ES-I3 (cell line): ENCODE measurements at regions not wholly inside any gene's neighbourhood (a gene's known extent, or its start where the extent isn't known, plus 50 kb on each side); places are given as distances from the start of the nearest gene placed in this dataset.
"Not testable (repeated sequence)": the region's sequence is repeated elsewhere in the genome, so short reads cannot be mapped to it uniquely, and the experiment has no call there.

Experiments
- H3K36me3 ChIP-seq: 2 replicates; pipeline ENCODE4 v1.6.1; 2013; ENCODE audit warnings: mild to moderate bottlenecking, low read length, control low read depth, moderate library complexity; ENCODE audit not compliant: insufficient read depth
- H3K4me1 ChIP-seq: 2 replicates; pipeline ENCODE4 v1.6.1; 2013; ENCODE audit warnings: mild to moderate bottlenecking, control low read depth, low read length; ENCODE audit not compliant: insufficient read depth
- H3K9ac ChIP-seq: 2 replicates; pipeline ENCODE4 v1.6.1; 2013; ENCODE audit warnings: low read depth, mild to moderate bottlenecking, low read length, moderate library complexity
- H3K9me3 ChIP-seq: 2 replicates; pipeline ENCODE4 v1.6.1; 2013; ENCODE audit warnings: mild to moderate bottlenecking, low read length, moderate library complexity; ENCODE audit not compliant: control insufficient read depth, insufficient read depth

DNA sequence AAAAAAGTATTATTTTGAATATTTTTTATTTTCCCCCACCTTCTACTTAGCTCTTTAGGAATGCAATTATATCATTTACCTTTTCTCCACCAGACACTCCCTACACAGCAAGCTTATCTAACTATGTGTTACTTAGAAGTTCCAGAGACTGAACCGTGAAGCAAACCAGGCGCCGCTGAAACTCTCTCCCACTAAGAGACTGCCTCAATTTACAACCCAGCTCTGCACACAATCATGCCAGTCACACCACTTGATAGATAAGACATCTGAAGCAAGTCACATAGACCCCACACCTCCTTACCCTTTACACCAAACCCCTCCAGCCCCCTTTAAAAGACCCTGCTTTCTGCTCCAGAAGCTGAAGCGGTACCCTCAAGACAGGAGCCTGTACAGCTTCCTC lies 245.5 kb downstream of the S1PR1 start:
- Histone ChIP-seq H3K9me3 (no peaks in the 10 kb centered on the region), H3K4me1 (peaks cover 3% of the 10 kb centered on the region; the same call in 1 of the 2 replicates), H3K9ac (no peak overlapping the region), H3K36me3 (no peaks in the 10 kb centered on the region)

DNA sequence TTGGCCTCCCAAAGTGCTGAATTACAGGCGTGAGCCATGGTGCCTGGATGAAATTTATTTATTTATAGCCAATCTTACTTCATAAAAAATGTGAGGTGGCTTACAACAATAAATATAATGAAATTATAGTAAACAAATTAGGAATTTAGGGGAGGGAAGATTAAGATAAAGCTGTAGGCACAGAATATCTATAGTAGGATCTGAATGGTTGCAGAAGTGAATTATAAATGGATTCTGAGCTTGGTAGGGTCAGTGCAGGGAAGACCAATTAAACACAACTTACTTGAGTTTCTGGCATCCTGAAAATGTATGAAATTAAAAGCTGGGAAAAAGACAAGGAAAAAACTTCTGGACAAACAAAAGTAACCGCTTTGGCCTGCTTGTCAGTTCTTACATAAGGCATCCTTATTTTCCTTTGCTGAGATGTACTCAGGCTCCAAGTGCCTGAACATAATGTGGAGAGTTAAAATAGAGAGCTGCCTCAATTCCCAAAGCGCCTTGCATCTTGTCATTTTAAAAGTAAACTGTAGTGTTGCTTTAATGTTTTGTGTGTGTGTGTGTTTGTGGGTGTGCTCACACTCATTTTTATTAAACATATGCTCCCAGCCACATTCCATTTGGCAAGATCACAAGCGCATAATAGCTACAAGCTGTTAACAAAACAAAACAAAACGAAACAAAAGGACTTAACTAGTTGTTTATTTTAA lies 247.3 kb downstream of the S1PR1 start:
- Histone ChIP-seq H3K9ac (no peak overlapping the region), H3K4me1 (peaks cover 3% of the 10 kb centered on the region; the same call in 1 of the 2 replicates), H3K9me3 (peaks cover 3% of the 10 kb centered on the region; the same call in 1 of the 2 replicates), H3K36me3 (no peaks in the 10 kb centered on the region)

DNA sequence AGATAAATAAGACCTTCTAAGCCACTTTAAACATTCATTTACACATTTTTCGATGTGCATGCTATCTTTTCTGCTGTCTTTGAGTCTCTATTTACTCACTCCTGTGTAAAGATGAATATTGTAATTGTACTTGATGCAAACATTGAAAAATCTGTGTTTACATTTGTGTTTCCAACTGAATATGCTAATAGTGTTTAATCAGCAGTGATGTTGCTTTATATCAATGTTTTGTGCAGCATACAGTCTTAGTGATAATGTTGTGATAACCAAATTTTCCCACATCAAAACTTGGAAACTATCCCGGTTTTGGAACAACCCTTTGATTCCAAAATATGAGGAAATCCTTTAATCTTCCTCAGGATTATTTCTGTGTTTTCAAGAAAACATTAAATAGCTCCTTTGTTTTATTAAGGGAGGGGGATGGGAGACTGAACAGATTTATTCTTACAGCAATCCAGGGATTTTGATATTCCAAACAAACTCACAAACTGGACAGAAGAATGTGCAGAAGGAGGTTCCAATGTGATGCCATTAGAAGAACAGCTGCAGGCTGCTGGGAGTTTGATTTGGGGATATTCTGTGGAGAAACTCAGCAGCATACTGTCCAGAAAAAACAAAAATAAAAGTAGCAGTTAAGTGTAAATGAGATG lies 248.0 kb downstream of the S1PR1 start:
- Histone ChIP-seq H3K36me3 (no peaks in the 10 kb centered on the region), H3K4me1 (peaks cover 3% of the 10 kb centered on the region; the same call in 1 of the 2 replicates), H3K9ac (no peak overlapping the region), H3K9me3 (peaks cover 5% of the 10 kb centered on the region; the same call in 1 of the 2 replicates)

DNA sequence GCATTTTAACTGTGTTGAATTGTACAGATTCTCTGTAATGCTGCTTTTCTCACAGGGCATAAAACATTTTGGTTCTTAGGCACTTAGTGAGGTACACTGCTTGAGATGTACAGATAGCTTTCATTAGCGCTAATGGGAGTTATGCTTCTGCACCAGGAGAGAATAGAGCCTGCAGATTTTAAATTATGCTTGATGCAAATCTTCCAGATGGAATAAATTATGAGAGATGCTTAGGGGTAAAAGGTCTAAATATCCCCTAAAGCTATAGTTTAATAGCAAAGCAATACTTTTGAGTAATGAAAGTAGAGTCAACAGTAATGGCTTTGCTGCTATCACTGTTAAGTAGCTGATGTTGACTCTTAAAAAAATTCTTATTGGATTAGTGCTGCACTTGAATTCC lies 248.9 kb downstream of the S1PR1 start:
- Histone ChIP-seq H3K36me3 (no peaks in the 10 kb centered on the region), H3K9ac (no peak overlapping the region), H3K9me3 (peaks cover 5% of the 10 kb centered on the region; the same call in 1 of the 2 replicates), H3K4me1 (peaks cover 3% of the 10 kb centered on the region; the same call in 1 of the 2 replicates)

DNA sequence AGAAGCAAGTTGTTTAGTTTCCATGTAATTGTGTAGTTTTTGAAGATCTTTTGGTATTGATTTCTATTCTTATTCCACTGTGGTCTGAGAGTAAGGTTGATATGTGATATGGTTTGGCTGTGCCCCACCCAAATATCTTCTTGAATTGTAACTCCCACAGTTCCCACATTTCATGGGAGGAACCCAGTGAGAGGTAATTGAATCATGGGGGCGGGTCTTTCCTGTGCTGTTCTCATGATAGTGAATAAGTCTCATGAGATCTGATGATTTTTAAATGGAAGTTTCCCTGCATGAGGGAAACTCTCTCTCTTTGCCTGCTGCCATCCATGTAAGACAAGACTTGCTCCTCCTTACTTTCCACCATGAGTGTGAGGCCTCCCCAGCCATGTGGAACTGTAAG lies 255.3 kb downstream of the S1PR1 start:
- H3K36me3 ChIP-seq, H3K4me1 ChIP-seq, H3K9ac ChIP-seq, H3K9me3 ChIP-seq: not testable (repeated sequence)

DNA sequence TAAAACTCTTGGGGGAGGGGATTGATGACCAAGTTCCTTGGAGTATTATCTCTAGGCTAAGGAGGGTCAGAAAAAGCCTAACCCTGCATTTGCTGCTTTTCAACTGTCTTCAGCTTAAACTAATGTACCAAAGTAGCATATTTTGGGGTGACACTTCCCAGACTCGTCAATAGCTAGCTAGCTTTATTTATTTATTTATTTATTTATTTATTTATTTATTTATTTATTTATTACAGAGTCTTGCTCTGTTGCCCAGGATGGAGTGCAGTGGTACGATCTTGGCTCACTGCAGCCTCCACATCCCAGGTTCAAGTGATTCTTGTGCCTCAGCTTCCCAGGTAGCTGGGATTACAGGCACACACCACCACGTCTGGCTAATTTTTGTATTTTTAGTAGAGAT lies 257.1 kb downstream of the S1PR1 start:
- H3K4me1 ChIP-seq, H3K36me3 ChIP-seq, H3K9ac ChIP-seq, H3K9me3 ChIP-seq: not testable (repeated sequence)

GRCh38 chr1:101496109-101496508 lies 259.3 kb downstream of the S1PR1 start:
- H3K4me1 ChIP-seq: no peaks in the 10 kb centered on the region

DNA sequence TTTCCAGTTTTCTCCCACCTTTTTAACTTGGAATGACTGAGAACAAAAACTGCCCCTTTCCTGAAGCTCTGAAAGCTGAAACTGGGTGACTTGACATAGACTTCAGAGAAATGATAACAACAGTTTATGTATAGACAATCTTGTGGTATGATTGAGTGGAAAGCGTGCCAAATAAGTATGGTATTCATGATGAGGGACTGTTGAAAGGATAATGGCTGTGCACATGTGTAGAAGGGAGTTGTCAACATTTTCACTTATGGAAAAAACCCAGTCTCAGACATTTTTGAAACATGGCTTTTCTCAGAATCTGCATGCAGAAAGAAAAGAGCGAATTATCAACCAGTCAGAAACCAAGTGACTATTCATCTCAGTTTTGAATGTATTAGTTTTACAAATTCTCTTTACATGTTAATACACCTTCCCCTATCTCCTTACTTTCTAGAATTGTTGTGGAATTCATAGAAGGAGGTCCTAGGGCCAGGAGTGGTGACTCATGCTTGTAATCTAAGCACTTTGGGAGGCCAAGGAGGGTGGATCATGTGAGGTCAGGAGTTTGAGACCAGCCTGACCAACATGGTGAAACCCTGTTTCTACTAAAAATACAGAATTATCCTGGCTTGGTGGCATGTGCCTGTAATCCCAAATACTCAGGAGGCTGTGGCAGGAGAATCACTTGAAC lies 261.2 kb downstream of the S1PR1 start:
- H3K9ac ChIP-seq: no peak overlapping the region
- no peaks in the 10 kb centered on the region for H3K4me1 ChIP-seq
- H3K36me3 ChIP-seq: no peaks in the 10 kb centered on the region
- H3K9me3 ChIP-seq: no peaks in the 10 kb centered on the region

More at GRCh38 chr1:101496109-101496508, 259.3 kb downstream of the S1PR1 start:
- Histone ChIP-seq H3K9ac (no peak overlapping the region), H3K9me3 (no peaks in the 10 kb centered on the region), H3K36me3 (no peaks in the 10 kb centered on the region)

DNA sequence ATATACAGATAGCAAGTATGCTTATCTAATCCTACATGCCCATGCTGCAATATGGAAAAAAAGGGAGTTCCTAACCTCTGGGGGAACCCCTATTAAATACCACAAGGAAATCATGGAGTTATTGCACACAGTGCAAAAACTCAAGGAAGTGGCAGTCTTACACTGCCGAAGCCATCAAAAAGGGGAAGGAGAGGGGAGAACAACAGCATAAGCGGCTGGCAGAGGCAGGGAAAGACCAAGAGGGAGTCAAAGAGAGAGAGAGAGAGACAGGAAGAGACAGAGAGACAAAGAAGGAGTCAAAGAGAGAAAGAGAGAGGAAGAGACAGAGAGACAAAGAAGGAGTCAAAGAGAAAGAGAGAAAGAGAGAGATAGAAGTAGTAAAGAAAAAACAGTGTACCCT lies 267.3 kb downstream of the S1PR1 start:
- not testable (repeated sequence) for H3K9ac ChIP-seq

GRCh38 chr1:101505240-101505639 lies 268.4 kb downstream of the S1PR1 start:
- not testable (repeated sequence) for H3K36me3 ChIP-seq, H3K4me1 ChIP-seq, H3K9ac ChIP-seq, H3K9me3 ChIP-seq

More for the DNA sequence above, 267.3 kb downstream of the S1PR1 start:
- H3K36me3 ChIP-seq, H3K4me1 ChIP-seq, H3K9me3 ChIP-seq: not testable (repeated sequence)

- Histone ChIP-seq H3K36me3 (no peaks in the 10 kb centered on the region), H3K9me3 (no peaks in the 10 kb centered on the region), H3K4me1 (no peaks in the 10 kb centered on the region), H3K9ac (no peak overlapping the region)
These were observed 269.8 kb downstream of the S1PR1 start for GRCh38 chr1:101506541-101507164.

- no peaks in the 10 kb centered on the region for H3K9me3 ChIP-seq
- no peaks in the 10 kb centered on the region for H3K4me1 ChIP-seq
- H3K36me3 ChIP-seq: no peaks in the 10 kb centered on the region
- no peak overlapping the region for H3K9ac ChIP-seq
These were observed 270.7 kb downstream of the S1PR1 start for GRCh38 chr1:101507547-101507971.

- Histone ChIP-seq H3K9me3 (no peaks in the 10 kb centered on the region), H3K4me1 (no peaks in the 10 kb centered on the region), H3K9ac (no peak overlapping the region), H3K36me3 (no peaks in the 10 kb centered on the region)
These were observed 272.1 kb downstream of the S1PR1 start for GRCh38 chr1:101508913-101509312.

DNA sequence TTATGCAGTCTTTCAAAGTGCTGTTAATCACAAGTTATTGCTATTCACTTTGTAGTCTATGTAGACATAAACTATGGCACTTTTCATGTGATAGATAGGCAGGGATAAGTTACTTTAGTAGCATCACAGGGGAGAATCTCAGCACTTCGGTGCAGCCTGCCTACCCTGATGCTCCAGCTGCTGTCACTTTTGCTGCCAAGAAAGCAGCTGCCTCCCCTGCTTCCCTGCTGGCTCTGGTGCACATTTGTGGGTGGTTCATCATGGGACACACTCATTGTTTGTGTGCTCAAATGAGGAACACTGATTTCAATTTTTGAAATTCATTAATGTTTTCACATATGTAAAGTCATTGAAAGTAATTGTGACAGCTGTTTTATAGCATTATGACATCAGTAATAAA lies 272.6 kb downstream of the S1PR1 start:
- H3K36me3 ChIP-seq: no peaks in the 10 kb centered on the region
- H3K9ac ChIP-seq: no peak overlapping the region
- H3K4me1 ChIP-seq: no peaks in the 10 kb centered on the region
- no peaks in the 10 kb centered on the region for H3K9me3 ChIP-seq
